ENCODE measurements at regions not wholly inside any gene's neighbourhood (a gene's known extent, or its start where the extent isn't known, plus 50 kb on each side); places are given as distances from the start of the nearest gene placed in this dataset.

GRCh38 chr20:21623074-21623780 lies 82.2 kb upstream of the PAX1 start:
- Histone ChIP-seq H2AFZ (ENCODE audit: control insufficient read depth, low read depth, low read length) (no peak overlapping the region), H3K9ac (ENCODE audit: control insufficient read depth, insufficient read depth, low read length) (no peak overlapping the region), H3K79me2 (ENCODE audit: control insufficient read depth, insufficient read depth, low read length) (no peaks in the 10 kb centered on the region), H3K9me3 (replicated peaks; ENCODE audit: control insufficient read depth, insufficient read depth, low read length) (no peaks in the 10 kb centered on the region), H3K36me3 (ENCODE audit: control insufficient read depth in 2 of 2, insufficient read depth in 2 of 2, low read length in 1 of 2) (no peaks in the 10 kb centered on the region), H3K27ac (ENCODE audit: control insufficient read depth, insufficient read depth) (no peak overlapping the region), H3K4me1 (ENCODE audit: control insufficient read depth, insufficient read depth, low read length) (no peaks in the 10 kb centered on the region), H3K4me2 (ENCODE audit: control insufficient read depth, insufficient read depth) (no peak overlapping the region), H4K20me1 (ENCODE audit: control insufficient read depth, insufficient read depth) (no peaks in the 10 kb centered on the region), H3K4me3 (no peak overlapping the region), H3K27me3 (replicated peaks in 1 of 2; ENCODE audit: control insufficient read depth in 2 of 2, insufficient read depth in 2 of 2, low read length in 1 of 2) (no peaks in the 10 kb centered on the region)
- TF ChIP-seq BMI1 (IDR thresholded peaks at IDR 0.05; ENCODE audit: borderline replicate concordance) (no peak), SPI1 (IDR thresholded peaks at IDR 0.05; ENCODE audit: borderline replicate concordance, insufficient read depth, low read depth, low read length) (no peak), NFXL1 (IDR thresholded peaks at IDR 0.05; ENCODE audit: borderline replicate concordance) (no peak), HDAC2 (IDR thresholded peaks at IDR 0.05) (no peak), IRF3 (IDR thresholded peaks at IDR 0.05) (no peak), BCL11A (IDR thresholded peaks at IDR 0.05; ENCODE audit: low read depth, low read length) (no peak), CBX5 (IDR thresholded peaks at IDR 0.05; ENCODE audit: low read depth) (no peak), BHLHE40 (IDR thresholded peaks at IDR 0.05; ENCODE audit: borderline replicate concordance in 1 of 2, low read depth in 2 of 2, low read length in 1 of 2) (no peak)
- TF ChIP-seq, protein P1, sequence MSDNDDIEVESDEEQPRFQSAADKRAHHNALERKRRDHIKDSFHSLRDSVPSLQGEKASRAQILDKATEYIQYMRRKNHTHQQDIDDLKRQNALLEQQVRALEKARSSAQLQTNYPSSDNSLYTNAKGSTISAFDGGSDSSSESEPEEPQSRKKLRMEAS (IDR thresholded peaks at IDR 0.05; ENCODE audit: low read depth, low read length), result no peak
- TF ChIP-seq, protein P2, sequence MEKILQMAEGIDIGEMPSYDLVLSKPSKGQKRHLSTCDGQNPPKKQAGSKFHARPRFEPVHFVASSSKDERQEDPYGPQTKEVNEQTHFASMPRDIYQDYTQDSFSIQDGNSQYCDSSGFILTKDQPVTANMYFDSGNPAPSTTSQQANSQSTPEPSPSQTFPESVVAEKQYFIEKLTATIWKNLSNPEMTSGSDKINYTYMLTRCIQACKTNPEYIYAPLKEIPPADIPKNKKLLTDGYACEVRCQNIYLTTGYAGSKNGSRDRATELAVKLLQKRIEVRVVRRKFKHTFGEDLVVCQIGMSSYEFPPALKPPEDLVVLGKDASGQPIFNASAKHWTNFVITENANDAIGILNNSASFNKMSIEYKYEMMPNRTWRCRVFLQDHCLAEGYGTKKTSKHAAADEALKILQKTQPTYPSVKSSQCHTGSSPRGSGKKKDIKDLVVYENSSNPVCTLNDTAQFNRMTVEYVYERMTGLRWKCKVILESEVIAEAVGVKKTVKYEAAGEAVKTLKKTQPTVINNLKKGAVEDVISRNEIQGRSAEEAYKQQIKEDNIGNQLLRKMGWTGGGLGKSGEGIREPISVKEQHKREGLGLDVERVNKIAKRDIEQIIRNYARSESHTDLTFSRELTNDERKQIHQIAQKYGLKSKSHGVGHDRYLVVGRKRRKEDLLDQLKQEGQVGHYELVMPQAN (conservative IDR thresholded peaks at IDR 0.05), result no peak
- intact Hi-C loops (cut with micrococcal nuclease; ENCODE audit: unreplicated experiment) (no loop called here), in situ Hi-C loops (cut with MboI) (no loop called here)
- RAD21 ChIA-PET (ENCODE audit: unreplicated experiment), result no interaction called here
- CTCF ChIA-PET, result interaction anchor here (0.9 to 1.7 kb wide), 4 partner anchors 9 to 763 kb away, joined by 3 to 6 read pairs (median 4); no protein-coding TSS in a partner anchor
- no peak for DNase-seq (ENCODE audit: low read depth, low spot score)
- ATAC-seq, result no peak
- FAIRE-seq, result no peak
- SMC1A ChIA-PET (ENCODE audit: uncharacterized antibody, unreplicated experiment), result no interaction called here
- POLR2A ChIA-PET, result no interaction called here
- no TSS peak for BruUV-seq (replicated peaks)
- 28% methylated on average over 2 of the region's 2 CpGs for WGBS (ENCODE audit: insufficient coverage, insufficient replicate concordance, low lambda C conversion rate, missing lambda C conversion rate)

All from GM12878 (cell line).